CD14-positive monocyte (primary cell): ENCODE measurements at regions not wholly inside any gene's neighbourhood (a gene's known extent, or its start where the extent isn't known, plus 50 kb on each side); places are given as distances from the start of the nearest gene placed in this dataset.

ENCODE experiments used
- DNase-seq, 3 donors: peaks; one replicate each; pipeline ENCODE4 v3.0.0-alpha.2; 2011 to 2022
- H2AFZ ChIP-seq: 2 replicates; pipeline ENCODE4 v1.6.0; 2012; ENCODE audit warnings: mild to moderate bottlenecking, low read depth, low read length, inconsistent platforms; ENCODE audit not compliant: insufficient read depth, poor library complexity, severe bottlenecking
- H3K27ac ChIP-seq, 2 donors: 1 replicate in 1 of 2; 2 replicates in 1 of 2; pipeline ENCODE4 v1.5.1; 2012 to 2013; ENCODE audit warnings: low read length in 2 of 2, control low read depth in 1 of 2, inconsistent platforms in 1 of 2, low read depth in 1 of 2, mild to moderate bottlenecking in 1 of 2
- H3K27me3 ChIP-seq, 2 donors: one replicate each; pipeline versions ENCODE4 v1.6.0 to v1.6.1; 2011 to 2013; ENCODE audit warnings: low read length in 2 of 2; ENCODE audit not compliant: control insufficient read depth in 2 of 2, insufficient read depth in 2 of 2
- H3K36me3 ChIP-seq, 2 donors: replicated peaks in 1 of 2; 1 replicate in 1 of 2; 2 replicates in 1 of 2; pipeline versions ENCODE4 v1.5.1 to v1.6.1; 2012 to 2013; ENCODE audit warnings: low read length in 2 of 2, control low read depth in 1 of 2, inconsistent platforms in 1 of 2, mild to moderate bottlenecking in 1 of 2; ENCODE audit not compliant: insufficient read depth in 2 of 2, control insufficient read depth in 1 of 2
- H3K4me1 ChIP-seq, 2 donors: 1 replicate in 1 of 2; 2 replicates in 1 of 2; pipeline versions ENCODE4 v1.5.1 to v1.6.1; 2012 to 2013; ENCODE audit warnings: low read length in 2 of 2, control low read depth in 1 of 2, inconsistent platforms in 1 of 2, mild to moderate bottlenecking in 1 of 2, moderate library complexity in 1 of 2; ENCODE audit not compliant: insufficient read depth in 2 of 2, control insufficient read depth in 1 of 2
- H3K4me2 ChIP-seq: replicated peaks from 2 replicates; pipeline ENCODE3; 2012; ENCODE audit warnings: low read length, moderate library complexity, mild to moderate bottlenecking; ENCODE audit not compliant: poor library complexity, severe bottlenecking; ENCODE audit errors: extremely low read depth
- H3K4me3 ChIP-seq, 3 experiments: fragments of 200-600 bp in 1 of 3; sonication (generic) in 1 of 3; replicated peaks in 1 of 3; 1 replicate in 2 of 3; 2 replicates in 1 of 3; pipeline ENCODE4 v1.5.1; 2011 to 2013; ENCODE audit warnings: low read length in 3 of 3, mild to moderate bottlenecking in 3 of 3, control low read depth in 2 of 3, low read depth in 2 of 3, inconsistent platforms in 1 of 3, moderate library complexity in 1 of 3
- H3K79me2 ChIP-seq: 2 replicates; pipeline ENCODE4 v1.6.0; 2012; ENCODE audit warnings: mild to moderate bottlenecking, control low read depth, inconsistent platforms, low read length, moderate library complexity; ENCODE audit not compliant: insufficient read depth
- H3K9ac ChIP-seq: 2 replicates; pipeline ENCODE4 v1.6.0; 2017; ENCODE audit warnings: low read length, mild to moderate bottlenecking; ENCODE audit not compliant: insufficient read depth, poor library complexity, severe bottlenecking
- H3K9me3 ChIP-seq, 2 donors: replicated peaks in 1 of 2; 1 replicate in 1 of 2; 2 replicates in 1 of 2; pipeline versions ENCODE4 v1.5.1 to v1.6.1; 2012 to 2013; ENCODE audit warnings: low read length in 2 of 2, control low read depth in 1 of 2; ENCODE audit not compliant: control insufficient read depth in 1 of 2, insufficient read depth in 1 of 2
- H4K20me1 ChIP-seq: 2 replicates; pipeline ENCODE4 v1.6.0; 2012; ENCODE audit warnings: mild to moderate bottlenecking, low read length, control low read depth, moderate library complexity; ENCODE audit not compliant: insufficient read depth
- H3K27ac Mint-ChIP-seq, 7 donors: one replicate each; pipeline ENCODE4 v1.8.0; 2020; ENCODE audit warnings: mild to moderate bottlenecking in 7 of 7, mixed read lengths in 7 of 7, moderate library complexity in 6 of 7, inconsistent platforms in 2 of 7
- H3K27me3 Mint-ChIP-seq, 3 donors: one replicate each; pipeline ENCODE4 v1.8.0; 2021 to 2022; ENCODE audit warnings: low read depth in 3 of 3, mild to moderate bottlenecking in 3 of 3, mixed read lengths in 3 of 3, moderate library complexity in 3 of 3, inconsistent platforms in 1 of 3
- H3K36me3 Mint-ChIP-seq, 2 donors: one replicate each; pipeline ENCODE4 v1.8.0; 2020; ENCODE audit warnings: mixed read lengths in 2 of 2, inconsistent platforms in 1 of 2, mild to moderate bottlenecking in 1 of 2
- H3K4me1 Mint-ChIP-seq: one replicate; pipeline ENCODE4 v1.8.0; 2020; ENCODE audit warnings: mild to moderate bottlenecking, mixed read lengths
- H3K4me3 Mint-ChIP-seq, 2 donors: one replicate each; pipeline ENCODE4 v1.8.0; 2020; ENCODE audit warnings: mild to moderate bottlenecking in 2 of 2, mixed read lengths in 2 of 2, moderate library complexity in 1 of 2
- H3K9me3 Mint-ChIP-seq, 7 donors: one replicate each; pipeline ENCODE4 v1.8.0; 2020 to 2022; ENCODE audit warnings: mixed read lengths in 7 of 7, mild to moderate bottlenecking in 6 of 7, moderate library complexity in 6 of 7, inconsistent platforms in 2 of 7
- CTCF ChIP-seq: fragments of 200-600 bp; IDR thresholded peaks from one replicate; pipeline ENCODE4 v1.8.0; 2022; ENCODE audit warnings: antibody characterized with exemption, mild to moderate bottlenecking
- WGBS: methylation state at CpG from one replicate; pipeline ENCODE4 v1.1.5; 2013; ENCODE audit warnings: missing lambda C conversion rate; ENCODE audit not compliant: insufficient coverage; 5-methylcytosine and 5-hydroxymethylcytosine counted together
- intact Hi-C, 2 donors: fragments of 100-400 bp; cut with micrococcal nuclease; formaldehyde crosslinking; loops; one replicate each; pipeline versions ENCODE4 v1.15.0 to v1.15.1; 2023

GRCh38 chr9:11833056-11833455 is 860.1 kb upstream of the TYRP1 start:
- H3K79me2 ChIP-seq: no peaks in the 10 kb centered on the region
- no peak overlapping the region for H3K27ac Mint-ChIP-seq
- H4K20me1 ChIP-seq: no peaks in the 10 kb centered on the region
- no peaks in the 10 kb centered on the region for H3K4me1 ChIP-seq
- H3K36me3 ChIP-seq: no peaks in the 10 kb centered on the region
- no peaks in the 10 kb centered on the region for H3K36me3 Mint-ChIP-seq
- peaks cover 0 to 6% (median 3%) of the 10 kb centered on the region in 7 donors for H3K9me3 Mint-ChIP-seq
- H2AFZ ChIP-seq: no peak overlapping the region
- intact Hi-C loops: no loop called here
- no peaks in the 10 kb centered on the region for H3K27me3 ChIP-seq
- no peak overlapping the region for H3K9ac ChIP-seq
- no peak for DNase-seq
- no peak overlapping the region for H3K27ac ChIP-seq
- WGBS: no CpG with 5 or more reads among the region's 2 CpGs
- no peak overlapping the region for H3K4me2 ChIP-seq
- H3K27me3 Mint-ChIP-seq: no peaks in the 10 kb centered on the region
- no peak overlapping the region for H3K4me3 ChIP-seq
- no peak for TF ChIP-seq CTCF
- H3K4me1 Mint-ChIP-seq: no peaks in the 10 kb centered on the region
- H3K9me3 ChIP-seq: peaks cover 0 to 9% of the 10 kb centered on the region in 2 donors
- no peak overlapping the region for H3K4me3 Mint-ChIP-seq

- TF ChIP-seq CTCF: no peak
- Histone ChIP-seq H3K9ac (no peak overlapping the region), H3K4me1 (no peaks in the 10 kb centered on the region), H3K27me3 (no peaks in the 10 kb centered on the region), H2AFZ (no peak overlapping the region), H3K9me3 (no peaks in the 10 kb centered on the region), H3K79me2 (no peaks in the 10 kb centered on the region), H3K4me2 (no peak overlapping the region), H3K4me3 (no peak overlapping the region), H3K27ac (no peak overlapping the region), H3K36me3 (no peaks in the 10 kb centered on the region), H4K20me1 (no peaks in the 10 kb centered on the region)
- intact Hi-C loops: no loop called here
- no CpG with 5 or more reads among the region's 1 CpG for WGBS
- H3K4me1 Mint-ChIP-seq: no peaks in the 10 kb centered on the region
- H3K27ac Mint-ChIP-seq: no peak overlapping the region
- H3K27me3 Mint-ChIP-seq: no peaks in the 10 kb centered on the region
- no peak for DNase-seq
- H3K4me3 Mint-ChIP-seq: no peak overlapping the region
- H3K36me3 Mint-ChIP-seq: no peaks in the 10 kb centered on the region
- H3K9me3 Mint-ChIP-seq: no peaks in the 10 kb centered on the region
Observed at GRCh38 chr9:11868795-11869194, 824.4 kb upstream of the TYRP1 start.
